HG02938 (cell line): ENCODE measurements at regions not wholly inside any gene's neighbourhood (a gene's known extent, or its start where the extent isn't known, plus 50 kb on each side); places are given as distances from the start of the nearest gene placed in this dataset.

Source experiments
- ATAC-seq: cut with Tn5 transposase; IDR thresholded peaks from one replicate; pipeline ENCODE4 v1.9.1; 2021; ENCODE audit warnings: mild to moderate bottlenecking, moderate library complexity; ENCODE audit not compliant: unreplicated experiment

DNA sequence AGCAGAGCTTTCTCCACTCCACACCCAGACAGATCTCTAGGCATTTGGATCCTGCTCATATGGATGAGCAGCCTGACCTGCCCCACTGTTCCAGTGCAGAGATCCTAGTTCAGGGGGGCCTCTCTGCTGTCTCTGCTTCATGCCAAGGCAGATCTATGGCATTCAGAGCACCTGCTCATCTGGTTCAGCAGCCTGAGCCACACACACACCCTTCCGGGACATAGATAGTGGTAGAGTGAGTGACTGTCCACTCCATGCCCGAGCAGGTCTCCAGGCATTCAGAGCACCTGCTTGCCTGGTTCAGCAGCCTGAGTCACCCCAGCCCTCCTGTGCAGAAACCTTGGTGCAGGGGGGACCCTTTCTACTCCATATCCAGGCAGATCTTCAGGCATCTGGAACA is 54.3 kb upstream of the ZNF800 start:
- ATAC-seq = no peak
